Dedifferentiated amniotic fluid mesenchymal stem cell (primary cell): ENCODE measurements at regions not wholly inside any gene's neighbourhood (a gene's known extent, or its start where the extent isn't known, plus 50 kb on each side); places are given as distances from the start of the nearest gene placed in this dataset.

ENCODE experiments used
- DNase-seq: peaks from one replicate; pipeline ENCODE4 v3.0.0-alpha.2; 2016; ENCODE audit errors: extremely low spot score

DNA sequence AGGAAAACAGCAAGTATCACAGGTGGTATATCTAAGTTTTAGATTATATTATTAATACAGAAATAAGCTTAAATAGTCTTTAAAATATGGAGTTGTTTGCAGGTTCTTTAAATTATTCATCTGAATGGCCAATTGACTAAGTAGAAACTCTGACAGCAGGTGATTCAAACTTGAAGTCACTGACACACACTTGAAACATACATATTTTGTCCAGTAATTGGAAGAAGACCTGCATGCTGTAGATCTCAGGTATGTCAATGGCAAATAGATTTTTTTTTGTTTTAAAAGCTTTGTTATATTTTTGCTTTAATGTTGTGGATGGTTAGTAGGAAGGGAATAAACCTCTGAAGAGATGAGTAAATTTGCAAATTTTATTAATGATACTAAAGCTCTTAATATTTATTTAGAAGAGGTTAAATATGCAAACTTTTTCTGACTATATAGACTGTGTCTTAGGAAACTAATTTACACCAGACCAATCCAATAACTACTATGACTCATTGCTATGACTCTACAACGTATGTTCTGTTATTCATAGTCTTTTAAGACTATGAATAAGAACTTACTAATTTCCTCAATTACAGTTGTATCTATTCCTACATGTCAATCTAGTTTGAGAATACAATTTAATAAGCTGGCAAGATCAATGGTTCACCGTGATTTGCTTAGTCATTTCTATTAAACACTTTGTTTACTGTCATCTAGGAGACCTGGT lies 53.9 kb upstream of the RORB start:
- DNase-seq = no peak

GRCh38 chr9:74444369-74444768 lies 52.8 kb upstream of the RORB start:
- DNase-seq = no peak
